ENCODE measurements at regions not wholly inside any gene's neighbourhood (a gene's known extent, or its start where the extent isn't known, plus 50 kb on each side); places are given as distances from the start of the nearest gene placed in this dataset.

GRCh38 chr11:122258446-122259194, 142.6 kb upstream of the BLID start:
- CTCF ChIA-PET = no interaction called here
- TF ChIP-seq USF2 (IDR thresholded peaks at IDR 0.05) (no peak), CTCF (IDR thresholded peaks at IDR 0.05) (no peak), MAFK (IDR thresholded peaks at IDR 0.05; ENCODE audit: partially characterized antibody) (no peak), PBX3 (IDR thresholded peaks at IDR 0.05) (no peak), ELK1 (IDR thresholded peaks at IDR 0.05; ENCODE audit: low read depth, low read length) (no peak), EHMT2 (IDR thresholded peaks at IDR 0.05; ENCODE audit: low read depth) (no peak), ESRRA (IDR thresholded peaks at IDR 0.05; ENCODE audit: borderline replicate concordance, low read length) (no peak), CHD4 (IDR thresholded peaks at IDR 0.05; ENCODE audit: borderline replicate concordance) (no peak), PHF8 (IDR thresholded peaks at IDR 0.05; ENCODE audit: borderline replicate concordance, low read depth) (no peak), E2F6 (IDR thresholded peaks at IDR 0.05; ENCODE audit: borderline replicate concordance, low read depth) (no peak), JUN (IDR thresholded peaks at IDR 0.05) (no peak)
- H3K4me2 ChIP-seq = no peak overlapping the region
- H3K4me1 ChIP-seq = no peaks in the 10 kb centered on the region
- POLR2A ChIA-PET = no interaction called here
- FAIRE-seq = no peak
- no peaks in the 10 kb centered on the region for H3K9me3 ChIP-seq
- DNase-seq (ENCODE audit: low read depth in 1 of 2, low spot score in 1 of 2) = no peak
- WGBS (ENCODE audit: missing lambda C conversion rate) = 11% methylated on average over 1 of the region's 1 CpG
- no peak for ATAC-seq
- no peak overlapping the region for H3K4me3 ChIP-seq
- H3K27ac ChIP-seq = no peak overlapping the region

GRCh38 chr11:122253589-122254231, 137.7 kb upstream of the BLID start:
- Histone ChIP-seq H3K4me1 (no peaks in the 10 kb centered on the region), H3K4me2 (no peak overlapping the region), H3K27ac (no peak overlapping the region), H3K4me3 (no peak overlapping the region), H3K9me3 (no peaks in the 10 kb centered on the region)
- FAIRE-seq = no peak
- ChIA-PET CTCF (interaction anchor here (1.5 kb wide), 1 partner anchor 18 kb away, joined by 3 read pairs; no protein-coding TSS in a partner anchor), POLR2A (no interaction called here)
- TF ChIP-seq HOXB5 (CRISPR knock-in tag; IDR thresholded peaks at IDR 0.05) = no peak
- no peak for TF ChIP-seq RARB (CRISPR knock-in tag; IDR thresholded peaks at IDR 0.05)
- no peak for TF ChIP-seq MAZ (IDR thresholded peaks at IDR 0.05; ENCODE audit: borderline replicate concordance, low read depth, low read length)
- TF ChIP-seq JUN (IDR thresholded peaks at IDR 0.05) = no peak
- no peak for TF ChIP-seq TP53 (CRISPR knock-in tag; IDR thresholded peaks at IDR 0.05)
- TF ChIP-seq HOXA7 (CRISPR knock-in tag; IDR thresholded peaks at IDR 0.05) = no peak
- no peak for TF ChIP-seq GATA3 (IDR thresholded peaks at IDR 0.05; ENCODE audit: borderline replicate concordance)
- TF ChIP-seq HOXB13 (CRISPR knock-in tag; IDR thresholded peaks at IDR 0.05; ENCODE audit: low read depth) = no peak
- TF ChIP-seq SMC3 (IDR thresholded peaks at IDR 0.05) = no peak
- TF ChIP-seq ZC3H11A (IDR thresholded peaks at IDR 0.05) = no peak
- no peak for TF ChIP-seq SREBF2 (IDR thresholded peaks at IDR 0.05)
- no peak for TF ChIP-seq REST (IDR thresholded peaks at IDR 0.05)
- no peak for TF ChIP-seq MAFK (IDR thresholded peaks at IDR 0.05; ENCODE audit: partially characterized antibody)
- no peak for TF ChIP-seq MYC (IDR thresholded peaks at IDR 0.05; ENCODE audit: borderline replicate concordance, low read length)
- no peak for TF ChIP-seq KDM5A (IDR thresholded peaks at IDR 0.05)
- TF ChIP-seq EHMT2 (IDR thresholded peaks at IDR 0.05; ENCODE audit: low read depth) = no peak
- no peak for TF ChIP-seq CHD2 (IDR thresholded peaks at IDR 0.05; ENCODE audit: low read length, partially characterized antibody)
- no peak for TF ChIP-seq POLR2AphosphoS2 (conservative IDR thresholded peaks at IDR 0.05; ENCODE audit: low read length)
- WGBS (ENCODE audit: missing lambda C conversion rate) = 56% methylated on average over 4 of the region's 4 CpGs
- DNase-seq (ENCODE audit: low read depth in 1 of 2, low spot score in 1 of 2) = no peak
- no peak for ATAC-seq

All from A549 (cell line).